Epithelial cell of proximal tubule (primary cell): ENCODE measurements at regions not wholly inside any gene's neighbourhood (a gene's known extent, or its start where the extent isn't known, plus 50 kb on each side); places are given as distances from the start of the nearest gene placed in this dataset.
"Not testable (repeated sequence)": the region's sequence is repeated elsewhere in the genome, so short reads cannot be mapped to it uniquely, and the experiment has no call there.

Source experiments
- DNase-seq: peaks from one replicate; pipeline ENCODE4 v3.0.0-alpha.2; 2011; ENCODE audit warnings: low read depth
- H3K4me3 ChIP-seq: 2 replicates; pipeline ENCODE4 v1.5.1; 2011; ENCODE audit warnings: low read depth, mild to moderate bottlenecking, low read length
- CTCF ChIP-seq: conservative IDR thresholded peaks from 2 replicates; pipeline ENCODE4 v1.5.1; 2012; ENCODE audit warnings: low read depth, mild to moderate bottlenecking, low read length

GRCh38 chr16:59840169-59840568 is 1106.1 kb upstream of the GOT2 start:
- no peak overlapping the region for H3K4me3 ChIP-seq
- TF ChIP-seq CTCF = no peak
- DNase-seq = no peak

GRCh38 chr16:59826767-59827166 is 1092.7 kb upstream of the GOT2 start:
- TF ChIP-seq CTCF = no peak
- no peak for DNase-seq
- H3K4me3 ChIP-seq = no peak overlapping the region

- DNase-seq, H3K4me3 ChIP-seq: not testable (repeated sequence)
These were observed 1075.4 kb upstream of the GOT2 start for GRCh38 chr16:59809488-59809887.

- DNase-seq = no peak
- H3K4me3 ChIP-seq = no peak overlapping the region
- TF ChIP-seq CTCF = no peak
These were observed 1049.1 kb upstream of the GOT2 start for GRCh38 chr16:59783191-59783590.

- no peak for DNase-seq
- H3K4me3 ChIP-seq = no peak overlapping the region
- no peak for TF ChIP-seq CTCF
These were observed 1039.2 kb upstream of the GOT2 start for GRCh38 chr16:59773330-59773729.

DNA sequence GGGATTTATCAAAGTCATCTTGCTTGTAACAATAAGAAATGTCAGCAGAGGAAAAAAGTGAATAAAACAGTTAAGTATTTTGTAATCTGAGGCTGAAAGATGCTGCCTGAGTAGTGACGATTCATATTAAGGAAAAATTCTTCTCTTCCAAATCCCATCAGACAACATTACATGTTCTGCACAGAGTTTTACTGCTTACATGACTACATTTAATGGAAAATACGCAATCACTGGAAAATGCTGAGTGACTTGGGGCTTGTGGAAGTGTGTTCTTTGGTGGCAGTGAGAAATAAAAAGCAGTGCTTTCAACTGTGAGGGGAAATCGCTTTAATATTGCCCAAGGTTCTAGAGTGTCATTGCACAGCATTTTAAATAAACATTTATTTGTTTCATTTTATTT is 1025.2 kb upstream of the GOT2 start:
- TF ChIP-seq CTCF = no peak
- H3K4me3 ChIP-seq = no peak overlapping the region

GRCh38 chr16:59758848-59759247 is 1024.7 kb upstream of the GOT2 start:
- no peak overlapping the region for H3K4me3 ChIP-seq
- TF ChIP-seq CTCF = no peak
- DNase-seq = no peak

More for the DNA sequence above, 1025.2 kb upstream of the GOT2 start:
- DNase-seq = no peak

DNA sequence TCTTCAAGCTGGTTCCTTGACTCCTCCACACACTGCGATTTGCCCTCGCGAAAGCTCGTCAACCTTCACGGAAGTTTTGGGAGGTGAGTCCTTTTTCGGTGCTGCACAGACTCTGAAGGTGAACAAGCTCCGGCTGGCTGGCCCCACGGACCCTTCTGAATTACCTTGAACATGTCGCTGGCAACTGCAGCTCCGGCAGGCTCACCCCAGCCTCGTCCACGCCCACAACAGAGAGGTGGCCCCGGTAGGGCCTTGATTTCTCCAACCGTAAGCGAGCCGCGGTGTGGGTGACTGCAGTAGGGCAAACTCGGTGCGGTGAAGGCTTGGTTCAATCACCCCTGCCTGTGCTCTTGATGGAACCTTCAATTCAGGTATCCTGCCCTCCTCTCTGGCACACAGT is 1020.7 kb upstream of the GOT2 start:
- no peak for DNase-seq
- no peak for TF ChIP-seq CTCF
- no peak overlapping the region for H3K4me3 ChIP-seq
